ENCODE measurements at regions not wholly inside any gene's neighbourhood (a gene's known extent, or its start where the extent isn't known, plus 50 kb on each side); places are given as distances from the start of the nearest gene placed in this dataset.

DNA sequence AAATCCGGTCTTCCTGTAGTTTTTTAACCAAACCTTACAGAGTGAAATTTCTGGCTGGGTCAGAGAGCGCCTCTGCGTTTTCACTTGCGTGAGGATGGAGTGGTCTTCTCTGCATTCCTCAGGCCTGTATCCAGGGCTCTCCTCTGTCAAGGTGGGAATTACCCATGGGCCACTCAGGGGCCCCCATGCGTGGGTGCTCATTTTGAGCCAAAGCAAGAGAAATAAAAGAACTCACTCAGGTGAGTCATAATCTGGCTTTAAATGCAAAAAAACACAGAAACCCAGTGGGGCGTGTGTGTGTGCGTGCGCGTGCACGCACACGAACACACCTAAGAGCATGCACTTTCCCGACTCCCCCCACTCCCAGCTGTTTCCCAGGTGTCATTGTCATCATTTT is 104.0 kb upstream of the PWP1 start (continued):
- TF ChIP-seq, protein P1, sequence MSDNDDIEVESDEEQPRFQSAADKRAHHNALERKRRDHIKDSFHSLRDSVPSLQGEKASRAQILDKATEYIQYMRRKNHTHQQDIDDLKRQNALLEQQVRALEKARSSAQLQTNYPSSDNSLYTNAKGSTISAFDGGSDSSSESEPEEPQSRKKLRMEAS (IDR thresholded peaks at IDR 0.05), result no peak
- TF ChIP-seq RNF2 (IDR thresholded peaks at IDR 0.05; ENCODE audit: borderline replicate concordance, low read depth, low read length, missing control alignments, poor library complexity, severe bottlenecking), result no peak
- no peak for TF ChIP-seq KDM5A (IDR thresholded peaks at IDR 0.05; ENCODE audit: low read length)
- no peak for TF ChIP-seq GTF2F1 (IDR thresholded peaks at IDR 0.05; ENCODE audit: borderline replicate concordance, low read depth, low read length)

All from H1 (cell line).